HG03571 (cell line): ENCODE measurements at regions not wholly inside any gene's neighbourhood (a gene's known extent, or its start where the extent isn't known, plus 50 kb on each side); places are given as distances from the start of the nearest gene placed in this dataset.

ENCODE experiments used
- ATAC-seq: cut with Tn5 transposase; IDR thresholded peaks from one replicate; pipeline ENCODE4 v1.9.1; 2021; ENCODE audit not compliant: unreplicated experiment

- no peak for ATAC-seq
Measured at GRCh38 chr6:112701201-112701600, 354.1 kb downstream of the RFPL4B start.

GRCh38 chr6:112710710-112711109 lies 363.6 kb downstream of the RFPL4B start:
- ATAC-seq = no peak

DNA sequence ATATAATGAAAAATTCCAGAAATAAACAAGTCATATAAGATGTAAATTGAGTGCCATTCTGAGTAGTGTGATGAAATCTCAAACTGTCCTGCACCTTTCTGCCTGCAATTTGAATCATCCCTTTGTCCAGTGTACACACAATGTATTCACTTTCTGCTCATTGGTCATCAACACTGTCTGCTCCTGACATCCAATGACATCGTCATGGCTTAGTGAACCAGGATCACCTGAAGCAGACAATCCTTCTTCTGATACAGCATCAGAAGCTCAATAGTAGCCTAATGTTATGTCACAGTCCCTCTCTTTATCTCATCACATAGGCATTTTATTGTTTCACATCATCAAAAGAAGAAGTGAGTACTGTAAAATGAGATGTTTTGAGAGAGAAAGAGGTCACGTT lies 366.3 kb downstream of the RFPL4B start:
- no peak for ATAC-seq

- ATAC-seq = no peak
Measured at GRCh38 chr6:112717401-112717800, 370.3 kb downstream of the RFPL4B start.

DNA sequence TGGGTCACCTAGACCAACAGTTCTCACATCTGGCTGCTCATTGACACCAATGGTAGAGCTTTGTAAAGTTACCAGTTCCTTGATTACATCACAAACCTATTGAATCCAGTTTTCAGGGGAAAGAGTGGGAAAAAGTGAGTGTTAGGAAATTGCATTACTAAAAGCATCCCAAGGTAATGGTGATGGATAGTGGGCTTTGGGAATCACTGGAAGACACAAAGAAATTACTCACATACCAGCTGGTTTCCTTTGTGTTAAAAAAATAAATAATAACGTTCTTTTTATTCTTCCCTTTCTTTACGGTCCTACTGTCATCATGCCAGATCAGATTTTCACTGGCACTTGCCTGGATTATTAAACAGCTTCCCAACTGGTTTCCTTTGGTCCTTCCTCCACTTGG lies 370.7 kb downstream of the RFPL4B start:
- ATAC-seq = no peak

DNA sequence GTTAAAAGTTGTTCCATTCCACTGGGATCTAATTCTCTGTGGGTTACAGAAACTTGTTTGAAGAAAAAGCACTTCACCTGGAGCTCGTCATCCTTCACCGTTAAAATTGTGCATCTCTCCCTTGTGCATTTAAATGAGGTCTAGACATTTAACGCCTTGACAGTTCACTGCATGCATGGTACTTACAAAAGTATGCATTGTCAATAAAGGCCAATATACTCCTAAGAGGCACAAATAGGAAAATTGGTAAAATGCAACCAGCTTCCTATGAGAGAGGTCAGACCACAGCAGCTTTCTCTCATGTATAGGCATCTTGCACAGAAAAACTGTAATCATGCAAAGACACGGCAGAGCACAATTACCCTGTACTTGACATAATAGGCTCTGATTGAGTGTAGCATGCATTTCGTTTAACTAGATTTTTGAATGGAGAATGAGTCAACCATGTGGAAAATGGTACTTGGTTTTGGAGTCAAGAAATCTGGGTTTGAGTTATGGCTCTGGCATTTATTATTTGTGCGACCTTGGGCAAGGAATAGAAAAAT lies 378.5 kb downstream of the RFPL4B start:
- ATAC-seq = no peak

GRCh38 chr6:112735129-112735528 lies 388.0 kb downstream of the RFPL4B start:
- ATAC-seq = no peak

GRCh38 chr6:112739766-112740165 lies 392.6 kb downstream of the RFPL4B start:
- ATAC-seq = no peak

DNA sequence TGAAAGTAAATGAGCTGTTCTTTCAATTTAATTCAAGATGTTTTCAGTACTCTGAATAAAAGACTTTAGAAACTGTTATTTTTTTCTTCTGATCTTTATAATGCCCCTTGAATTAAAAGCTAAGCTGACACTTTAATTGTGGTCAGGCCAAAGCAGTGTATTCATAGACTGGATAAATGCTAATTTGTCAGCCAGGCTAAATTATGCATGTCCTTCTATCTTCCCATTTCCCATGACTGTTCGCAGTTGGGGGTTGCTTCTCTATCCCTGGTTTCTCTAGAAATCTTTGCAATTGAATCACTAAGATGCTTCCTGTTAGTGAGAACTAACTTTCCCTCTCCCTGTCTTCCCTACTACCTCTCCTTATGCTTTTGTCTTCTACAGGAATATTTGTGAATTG lies 396.2 kb downstream of the RFPL4B start:
- ATAC-seq = no peak

DNA sequence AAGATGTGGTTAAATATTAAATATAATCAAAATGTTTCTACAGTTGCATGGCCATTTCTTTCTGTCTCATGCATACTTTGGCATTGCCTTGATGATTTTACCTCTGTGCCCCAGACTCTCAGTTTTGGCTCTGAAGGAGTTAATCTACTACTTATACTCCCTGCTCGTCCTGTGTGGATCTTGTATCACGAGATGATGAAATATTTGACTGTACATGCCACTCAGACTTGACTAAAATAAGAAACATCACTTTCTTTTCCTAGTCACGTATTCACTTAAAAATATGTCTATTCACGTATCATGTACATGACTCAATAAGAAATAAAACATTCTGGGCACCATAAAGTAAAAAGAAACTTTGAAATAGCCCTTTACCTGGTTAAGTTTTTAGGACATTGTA lies 397.7 kb downstream of the RFPL4B start:
- no peak for ATAC-seq

- ATAC-seq = no peak
Measured at GRCh38 chr6:112745765-112746164, 398.6 kb downstream of the RFPL4B start.

DNA sequence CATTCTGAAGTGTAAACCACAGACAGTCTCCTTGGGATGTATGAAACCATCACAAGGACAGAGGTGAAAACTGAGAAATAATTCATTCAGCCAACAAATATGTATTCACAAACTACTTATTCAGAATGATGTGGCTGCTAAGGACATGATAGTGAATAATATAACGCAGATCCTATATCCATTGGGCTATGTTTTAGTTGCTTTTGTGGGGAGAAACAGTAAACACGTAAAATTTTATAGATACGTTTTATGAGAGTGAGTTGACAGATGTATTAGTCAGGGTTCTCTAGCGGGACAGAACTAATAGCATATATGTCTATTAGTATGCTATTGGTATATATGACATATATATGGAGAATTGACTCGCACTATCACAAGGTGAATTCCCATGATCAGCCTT lies 402.5 kb downstream of the RFPL4B start:
- no peak for ATAC-seq

DNA sequence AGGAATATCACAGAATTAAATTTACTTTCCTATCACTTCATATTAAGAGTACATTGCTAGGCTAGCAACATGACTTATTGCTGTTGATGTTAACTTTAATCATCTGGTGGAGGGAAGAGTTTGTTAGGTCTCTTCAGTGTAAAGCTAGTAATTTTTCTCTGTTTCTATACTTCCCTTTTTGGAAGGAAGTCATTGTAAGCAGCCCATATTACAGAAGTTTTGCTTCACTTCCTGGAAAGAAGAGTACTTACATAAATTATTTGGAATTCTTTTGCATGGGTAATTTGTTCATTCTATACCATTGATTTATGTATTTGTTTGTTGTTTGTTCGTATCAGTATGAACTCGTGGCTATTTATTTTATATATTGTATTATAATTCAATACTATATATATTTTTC lies 405.2 kb downstream of the RFPL4B start:
- ATAC-seq = no peak

DNA sequence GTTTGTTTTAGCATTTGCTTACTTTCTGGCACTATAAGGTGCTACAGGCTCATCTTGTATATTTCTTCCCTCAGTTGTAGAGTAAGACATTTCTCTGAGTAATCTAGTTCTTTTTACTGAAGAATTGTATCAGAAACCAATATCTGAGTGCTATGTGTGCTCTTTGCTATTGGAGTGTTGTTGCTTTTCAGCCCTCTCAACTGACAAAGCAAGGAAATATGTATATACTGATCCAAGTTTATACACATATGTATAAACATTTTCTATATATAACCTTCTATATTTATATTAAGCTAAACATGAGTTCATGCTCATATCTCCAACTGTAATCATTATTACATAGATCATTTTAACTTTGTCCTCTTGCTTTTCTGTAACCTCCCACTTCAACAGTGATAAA lies 405.7 kb downstream of the RFPL4B start:
- ATAC-seq = no peak

- no peak for ATAC-seq
Measured at GRCh38 chr6:112760831-112761230, 413.7 kb downstream of the RFPL4B start.

GRCh38 chr6:112761740-112762139 lies 414.6 kb downstream of the RFPL4B start:
- ATAC-seq = no peak

DNA sequence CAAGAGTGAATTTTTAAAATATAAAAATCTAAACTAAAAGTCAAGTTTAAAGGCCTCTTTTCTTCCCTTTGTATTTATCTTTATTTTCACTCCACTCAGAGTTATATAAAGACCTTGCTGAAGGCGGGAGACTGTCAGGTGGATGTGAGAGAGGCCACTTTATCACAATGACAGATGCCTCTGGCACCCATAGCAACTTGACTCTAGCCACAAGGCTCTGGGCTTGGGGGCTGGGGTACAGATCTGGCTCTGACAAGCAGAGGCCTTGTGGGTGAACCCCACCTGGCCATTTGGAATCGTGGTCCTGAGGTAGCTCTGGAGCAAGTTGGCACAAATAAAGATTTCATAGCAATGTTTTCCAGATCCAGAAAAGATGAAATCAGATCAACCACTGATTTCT lies 417.2 kb downstream of the RFPL4B start:
- ATAC-seq = no peak

GRCh38 chr6:112770308-112770707 lies 423.2 kb downstream of the RFPL4B start:
- no peak for ATAC-seq

DNA sequence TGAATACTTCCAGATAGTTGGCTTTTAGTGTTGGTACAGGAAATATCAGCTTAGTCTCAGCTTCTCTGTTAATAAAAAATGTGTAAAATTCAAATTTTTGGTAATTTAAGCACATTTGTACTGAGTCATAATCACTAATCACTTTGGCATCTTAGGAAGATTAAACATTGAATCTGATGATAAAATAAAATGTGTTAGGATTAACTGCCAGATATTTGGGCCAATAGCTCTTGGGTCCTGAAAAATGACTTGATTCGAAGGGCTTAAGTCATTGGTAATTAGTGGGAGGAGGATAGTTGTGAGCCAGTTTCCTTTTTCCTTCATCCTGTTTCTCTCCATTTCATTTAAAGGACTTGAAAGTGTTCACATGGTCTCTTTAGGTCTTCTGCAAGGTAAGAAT lies 426.1 kb downstream of the RFPL4B start:
- no peak for ATAC-seq

- no peak for ATAC-seq
Measured at GRCh38 chr6:112774319-112774718, 427.2 kb downstream of the RFPL4B start.

DNA sequence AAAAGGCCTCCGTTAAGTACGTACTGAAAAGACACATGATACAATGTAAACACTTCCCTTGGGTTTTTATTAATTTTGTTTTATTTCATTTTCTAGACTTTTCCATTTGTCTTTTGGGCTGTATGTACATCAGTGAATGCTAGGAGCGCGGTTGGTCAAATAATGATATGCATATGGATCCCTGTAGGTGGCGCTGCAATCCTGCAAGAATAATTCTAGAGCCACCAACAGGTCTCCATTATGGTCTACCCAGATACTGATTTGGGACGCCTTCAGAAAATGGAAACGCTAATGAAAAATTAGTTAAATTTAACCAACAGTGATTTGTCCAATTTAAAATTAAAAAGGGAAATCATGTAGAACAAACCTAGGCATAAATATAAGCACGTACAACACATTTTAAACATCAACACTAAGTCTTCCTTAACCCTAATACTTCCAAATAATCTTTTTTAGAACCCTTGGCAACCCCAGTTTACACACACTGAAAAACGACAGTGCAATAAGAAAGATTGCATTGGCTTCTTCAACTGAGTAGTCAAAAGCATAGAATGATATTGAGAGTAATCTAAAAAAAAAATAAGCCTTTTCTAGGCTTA lies 433.5 kb downstream of the RFPL4B start:
- ATAC-seq = peak; percentile 97

GRCh38 chr6:112781241-112781640 lies 434.1 kb downstream of the RFPL4B start:
- ATAC-seq = no peak

DNA sequence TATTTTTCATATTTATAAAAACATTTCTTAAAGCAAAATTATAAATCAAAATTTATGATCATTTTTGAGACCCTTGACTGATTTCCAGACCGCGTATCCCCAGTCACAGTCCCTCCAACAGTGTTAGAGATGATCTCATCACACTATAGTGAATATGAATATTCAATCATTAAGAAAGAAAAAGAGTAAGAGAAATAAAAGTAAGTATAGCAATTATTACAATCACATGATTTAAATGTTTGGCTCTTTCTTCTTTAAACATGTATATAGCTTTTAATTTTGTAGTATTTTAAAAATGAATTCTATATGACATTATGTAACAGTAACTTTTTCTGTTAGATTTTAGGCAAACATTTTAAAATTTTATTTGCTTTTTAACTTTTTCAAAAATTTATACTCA lies 438.3 kb downstream of the RFPL4B start:
- ATAC-seq = no peak
